GM12892 (cell line): ENCODE measurements at regions not wholly inside any gene's neighbourhood (a gene's known extent, or its start where the extent isn't known, plus 50 kb on each side); places are given as distances from the start of the nearest gene placed in this dataset.

ENCODE experiments used
- POLR2A ChIP-seq: IDR thresholded peaks from 2 replicates; pipeline ENCODE4 v1.6.1; 2011; ENCODE audit warnings: low read depth, low read length, control low read depth
- TAF1 ChIP-seq: IDR thresholded peaks from 2 replicates; pipeline ENCODE4 v1.6.1; 2011; ENCODE audit warnings: low read depth, mild to moderate bottlenecking, control low read depth, low read length, borderline replicate concordance

DNA sequence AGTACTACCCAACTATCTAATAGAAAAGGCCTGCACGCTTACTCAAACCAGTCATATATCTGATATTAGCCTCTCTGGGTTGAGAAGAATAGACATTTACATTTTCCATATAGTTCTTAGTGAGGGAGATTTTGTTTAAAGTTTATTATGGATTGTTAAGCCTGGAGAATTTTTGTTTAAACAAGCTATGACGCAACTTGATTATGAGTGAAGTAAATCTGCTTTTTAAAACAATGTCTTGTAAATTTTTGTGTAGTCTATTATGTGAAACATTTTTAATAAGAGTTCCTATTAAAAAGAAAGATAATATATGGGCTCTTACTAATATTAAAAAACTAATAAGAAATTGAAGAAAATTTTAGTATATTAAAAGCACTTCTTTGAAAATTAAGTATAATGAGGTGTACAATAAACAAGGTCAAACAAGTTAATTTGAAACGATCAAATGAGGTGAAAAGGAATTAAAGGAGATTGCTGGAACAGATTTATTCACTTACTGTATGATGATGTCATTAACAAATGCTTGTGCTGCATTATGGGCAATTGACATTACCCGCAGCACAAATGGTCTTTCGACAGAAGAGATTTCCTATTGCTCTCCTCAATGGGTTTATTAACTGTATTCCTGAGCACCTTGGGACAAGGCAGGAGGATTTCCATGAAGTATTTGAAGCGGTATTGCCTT, 229.2 kb upstream of the SMIM21 start:
- TF ChIP-seq POLR2A (no peak), TAF1 (no peak)
